ENCODE measurements at regions not wholly inside any gene's neighbourhood (a gene's known extent, or its start where the extent isn't known, plus 50 kb on each side); places are given as distances from the start of the nearest gene placed in this dataset.
"Not testable (repeated sequence)": the region's sequence is repeated elsewhere in the genome, so short reads cannot be mapped to it uniquely, and the experiment has no call there.

DNA sequence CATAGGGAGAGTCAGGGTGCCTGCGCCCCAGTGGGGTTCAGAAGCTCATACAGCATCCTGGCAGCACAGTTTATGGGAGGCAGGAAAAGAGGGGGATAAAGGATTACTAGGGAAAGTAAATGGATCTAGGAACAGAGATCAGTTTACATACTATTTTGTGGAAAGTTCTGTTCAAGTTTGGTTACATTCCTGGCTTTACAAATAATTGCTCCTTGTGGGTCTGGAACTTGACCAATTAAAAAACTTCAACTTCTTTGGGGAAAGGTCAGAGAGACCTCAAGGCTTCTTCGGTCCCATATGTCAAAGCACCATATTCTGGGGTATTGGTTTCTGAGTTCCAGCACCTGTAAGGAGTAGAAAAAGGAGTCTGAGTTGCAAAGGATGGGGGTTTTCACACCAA is 64.1 kb downstream of the ZDHHC19 start:
- ATAC-seq (ENCODE audit: low read depth in 2 of 2) (no peak), DNase-seq (no peak)
- peaks cover 0 to 2% (median 0%) of the 10 kb centered on the region in 7 donors for H3K9me3 Mint-ChIP-seq
- H3K4me1 Mint-ChIP-seq, result peaks cover 16 to 23% (median 18%) of the 10 kb centered on the region in 3 donors
- H3K4me3 Mint-ChIP-seq, result no peak overlapping the region
- H3K27ac Mint-ChIP-seq, result no peak overlapping the region
- H3K36me3 Mint-ChIP-seq, result peaks cover 0 to 3% of the 10 kb centered on the region in 2 donors
- no peaks in the 10 kb centered on the region for H3K27me3 Mint-ChIP-seq

DNA sequence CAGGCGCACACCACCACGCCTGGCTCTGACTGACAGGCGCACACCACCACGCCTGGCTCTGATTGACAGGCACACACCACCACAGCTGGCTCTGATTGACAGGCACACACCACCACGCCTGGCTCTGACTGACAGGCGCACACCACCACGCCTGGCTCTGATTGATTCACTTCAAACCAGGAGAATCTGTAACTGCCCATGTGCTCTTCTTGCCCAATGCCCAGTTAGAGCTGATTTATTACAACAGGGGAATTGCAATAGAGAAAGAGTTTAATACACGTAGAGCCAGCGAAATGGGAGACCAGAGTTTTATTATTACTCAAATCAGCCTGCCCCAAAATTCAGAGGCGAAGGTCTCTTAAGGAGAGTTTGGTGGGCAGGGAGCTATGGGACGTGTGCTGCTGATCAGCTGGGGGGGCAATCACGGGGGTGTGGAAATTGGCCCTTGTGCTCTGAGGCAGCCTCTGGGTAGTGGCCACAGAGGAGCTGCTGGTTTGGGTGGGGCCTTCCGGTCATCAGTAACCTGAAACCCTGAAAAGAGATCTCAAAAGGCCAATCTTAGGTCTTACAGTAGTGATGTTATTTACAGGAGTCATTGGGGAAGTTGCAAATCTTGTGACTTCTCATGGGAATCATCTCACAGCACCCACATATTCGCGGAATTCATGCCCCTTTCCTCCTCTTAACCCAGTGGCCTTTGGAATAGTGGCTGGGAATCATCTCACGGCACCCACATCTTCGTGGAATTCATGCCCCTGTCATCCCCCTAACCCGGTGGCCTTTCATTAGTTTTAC is 63.8 kb upstream of the TFRC start:
- DNase-seq, result no peak
- no peaks in the 10 kb centered on the region for H3K27me3 Mint-ChIP-seq
- H3K4me3 Mint-ChIP-seq, result no peak overlapping the region
- peaks cover 0 to 3% of the 10 kb centered on the region in 2 donors for H3K36me3 Mint-ChIP-seq
- ATAC-seq (ENCODE audit: low read depth in 2 of 2), result no peak
- peak overlapping the region in 1 of 6 donors; percentile 76 for H3K27ac Mint-ChIP-seq
- H3K4me1 Mint-ChIP-seq, result peaks cover 27 to 35% (median 30%) of the 10 kb centered on the region in 3 donors
- H3K9me3 Mint-ChIP-seq, result peaks cover 0 to 2% (median 0%) of the 10 kb centered on the region in 7 donors

DNA sequence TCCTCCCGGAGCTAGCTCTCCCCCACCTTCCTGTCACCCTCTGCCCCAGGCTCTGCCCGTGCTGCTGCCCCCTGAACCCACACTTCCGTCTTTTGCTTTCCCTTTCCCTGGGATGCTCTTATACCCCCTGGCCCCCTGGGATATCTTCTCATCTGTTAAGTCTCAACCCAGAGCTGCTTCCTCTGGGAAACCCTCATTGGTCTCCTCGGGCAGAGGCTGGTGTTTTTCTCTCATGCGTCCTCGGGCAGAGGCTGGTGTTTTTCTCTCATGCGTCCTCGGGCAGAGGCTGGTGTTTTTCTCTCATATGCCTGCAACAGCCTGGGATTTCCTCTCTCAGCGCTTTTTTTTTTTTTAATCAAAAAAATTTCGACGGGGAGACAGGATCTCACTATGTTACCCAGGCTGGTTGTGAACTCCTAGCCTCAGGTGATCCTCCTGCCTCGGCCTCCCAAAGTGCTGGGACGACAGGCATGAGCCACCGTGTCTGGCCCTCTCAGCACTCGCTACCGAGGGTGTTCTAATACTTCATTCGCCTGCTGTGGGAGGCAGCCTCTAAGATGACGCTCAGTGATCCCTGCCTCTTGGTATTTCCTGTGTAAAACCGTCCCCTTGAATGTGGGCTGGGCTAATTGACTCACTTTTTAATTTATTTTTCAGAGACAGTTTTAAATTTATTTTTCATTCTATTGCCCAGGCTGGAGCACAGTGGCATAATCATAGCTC is 62.7 kb upstream of the TFRC start:
- Mint-ChIP-seq H3K36me3 (no peaks in the 10 kb centered on the region), H3K4me1 (peaks cover 27 to 36% (median 27%) of the 10 kb centered on the region in 3 donors), H3K4me3 (peak overlapping the region in 3 of 8 donors; percentile 10 to 66 (median 26)), H3K27ac (peak overlapping the region in 2 of 6 donors; percentile 17 to 59), H3K27me3 (no peaks in the 10 kb centered on the region), H3K9me3 (no peaks in the 10 kb centered on the region)
- DNase-seq (no peak), ATAC-seq (ENCODE audit: low read depth in 2 of 2) (no peak)

DNA sequence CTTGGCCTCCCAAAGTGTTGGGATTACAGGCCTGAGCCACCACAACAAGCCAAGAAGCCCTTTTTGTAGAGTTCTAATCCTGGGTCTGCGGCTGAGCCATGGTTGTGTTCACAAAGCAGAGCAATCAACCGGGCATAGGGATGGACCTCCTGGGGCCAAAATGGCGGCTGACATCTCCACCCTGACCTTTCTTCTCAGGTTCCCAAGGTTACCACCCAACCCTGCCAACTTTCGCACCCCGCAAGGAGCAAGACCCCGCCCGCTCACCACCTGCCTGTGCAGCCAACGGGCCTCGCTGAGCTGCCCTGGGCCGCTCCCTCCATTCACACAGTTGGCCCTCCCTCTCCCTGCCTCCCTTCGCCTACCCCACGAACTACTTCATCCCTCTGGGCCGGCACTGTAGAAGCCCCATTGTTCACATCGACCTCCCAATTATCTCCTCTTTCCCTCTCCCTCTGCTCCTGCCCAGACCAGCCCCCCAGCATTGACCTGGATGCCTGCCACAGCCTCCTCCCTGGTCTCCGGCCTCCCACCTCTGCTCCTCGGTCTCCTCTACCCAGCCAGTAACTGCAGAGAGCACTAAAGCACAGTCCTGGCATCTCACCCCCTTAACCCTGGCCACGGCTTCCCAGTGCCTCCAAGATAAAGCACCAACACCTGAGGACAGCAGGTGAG is 62.0 kb upstream of the TFRC start:
- H3K27me3 Mint-ChIP-seq, result no peaks in the 10 kb centered on the region
- peak overlapping the region in 2 of 8 donors; percentile 10 to 22 for H3K4me3 Mint-ChIP-seq
- peaks cover 27 to 36% (median 27%) of the 10 kb centered on the region in 3 donors for H3K4me1 Mint-ChIP-seq
- peak overlapping the region in 2 of 6 donors; percentile 17 to 59 for H3K27ac Mint-ChIP-seq
- ATAC-seq (ENCODE audit: low read depth in 2 of 2) (no peak), DNase-seq (no peak)
- H3K9me3 Mint-ChIP-seq, result no peaks in the 10 kb centered on the region
- H3K36me3 Mint-ChIP-seq, result no peaks in the 10 kb centered on the region

DNA sequence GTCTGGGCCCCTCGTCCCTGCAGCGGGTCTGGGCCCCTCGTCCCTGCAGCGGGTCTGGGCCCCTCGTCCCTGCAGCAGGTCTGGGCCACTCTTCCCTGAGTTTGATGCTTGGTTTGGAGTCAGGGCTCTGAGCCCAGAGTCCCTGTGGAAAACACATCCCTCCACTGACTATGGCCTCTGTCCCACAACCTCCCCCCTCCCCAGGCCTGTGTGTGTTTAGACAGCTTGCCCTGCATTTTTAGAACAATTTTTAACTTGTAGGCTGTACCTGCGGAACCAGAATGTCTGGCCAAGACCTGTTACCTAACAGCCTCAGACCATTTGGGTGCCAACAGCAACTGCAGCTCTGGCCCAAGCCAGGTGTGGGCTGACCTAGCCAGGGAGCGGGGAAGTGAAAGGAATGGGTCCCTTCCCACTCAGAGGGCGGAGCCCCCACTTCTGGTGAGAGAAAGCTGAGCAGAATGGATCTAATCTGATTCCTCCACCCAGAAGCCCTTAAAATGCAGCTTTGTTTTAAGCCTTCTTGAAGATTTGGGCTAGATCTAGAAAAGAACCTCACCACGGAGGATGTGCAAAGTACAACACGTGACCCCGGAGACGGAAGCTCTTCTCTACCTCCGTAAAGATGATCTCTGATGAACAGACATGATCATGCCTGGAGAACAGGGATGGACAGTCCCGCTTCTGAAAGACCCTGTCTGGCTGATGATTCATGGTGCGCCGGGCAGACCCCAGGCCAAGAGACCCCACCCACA is 60.5 kb upstream of the TFRC start:
- H3K27me3 Mint-ChIP-seq, result no peaks in the 10 kb centered on the region
- H3K27ac Mint-ChIP-seq, result peak overlapping the region in 3 of 6 donors; percentile 34 to 56 (median 53)
- H3K36me3 Mint-ChIP-seq, result no peaks in the 10 kb centered on the region
- no peaks in the 10 kb centered on the region for H3K9me3 Mint-ChIP-seq
- H3K4me1 Mint-ChIP-seq, result peaks cover 27 to 41% (median 31%) of the 10 kb centered on the region in 3 donors
- no peak for ATAC-seq (ENCODE audit: low read depth in 2 of 2)
- H3K4me3 Mint-ChIP-seq, result peak overlapping the region in 3 of 8 donors; percentile 19 to 42 (median 41)
- no peak for DNase-seq

DNA sequence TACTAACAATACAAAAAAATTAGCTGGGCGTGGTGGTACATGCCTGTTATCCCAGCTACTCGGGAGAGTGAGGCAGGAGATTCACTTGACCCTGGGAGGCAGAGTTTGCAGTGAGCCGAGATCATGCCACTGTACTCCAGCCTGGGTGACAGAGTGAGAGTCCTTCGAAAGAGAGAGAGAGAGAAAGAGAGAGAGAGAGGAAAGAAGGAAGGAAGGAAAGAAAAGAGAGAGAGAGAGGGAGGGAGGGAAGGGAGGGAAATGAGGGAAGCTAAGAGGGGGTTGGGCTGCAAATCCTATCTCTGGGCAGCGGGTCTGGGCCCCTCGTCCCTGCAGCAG is 59.9 kb upstream of the TFRC start:
- peak overlapping the region in 2 of 6 donors; percentile 37 to 53 for H3K27ac Mint-ChIP-seq
- peak overlapping the region in 4 of 8 donors; percentile 4 to 79 (median 58) for H3K4me3 Mint-ChIP-seq
- ATAC-seq (ENCODE audit: low read depth in 2 of 2) (no peak), DNase-seq (no peak)
- H3K4me1 Mint-ChIP-seq, result peaks cover 27 to 44% (median 32%) of the 10 kb centered on the region in 3 donors
- no peaks in the 10 kb centered on the region for H3K27me3 Mint-ChIP-seq
- no peaks in the 10 kb centered on the region for H3K9me3 Mint-ChIP-seq
- H3K36me3 Mint-ChIP-seq, result no peaks in the 10 kb centered on the region

DNA sequence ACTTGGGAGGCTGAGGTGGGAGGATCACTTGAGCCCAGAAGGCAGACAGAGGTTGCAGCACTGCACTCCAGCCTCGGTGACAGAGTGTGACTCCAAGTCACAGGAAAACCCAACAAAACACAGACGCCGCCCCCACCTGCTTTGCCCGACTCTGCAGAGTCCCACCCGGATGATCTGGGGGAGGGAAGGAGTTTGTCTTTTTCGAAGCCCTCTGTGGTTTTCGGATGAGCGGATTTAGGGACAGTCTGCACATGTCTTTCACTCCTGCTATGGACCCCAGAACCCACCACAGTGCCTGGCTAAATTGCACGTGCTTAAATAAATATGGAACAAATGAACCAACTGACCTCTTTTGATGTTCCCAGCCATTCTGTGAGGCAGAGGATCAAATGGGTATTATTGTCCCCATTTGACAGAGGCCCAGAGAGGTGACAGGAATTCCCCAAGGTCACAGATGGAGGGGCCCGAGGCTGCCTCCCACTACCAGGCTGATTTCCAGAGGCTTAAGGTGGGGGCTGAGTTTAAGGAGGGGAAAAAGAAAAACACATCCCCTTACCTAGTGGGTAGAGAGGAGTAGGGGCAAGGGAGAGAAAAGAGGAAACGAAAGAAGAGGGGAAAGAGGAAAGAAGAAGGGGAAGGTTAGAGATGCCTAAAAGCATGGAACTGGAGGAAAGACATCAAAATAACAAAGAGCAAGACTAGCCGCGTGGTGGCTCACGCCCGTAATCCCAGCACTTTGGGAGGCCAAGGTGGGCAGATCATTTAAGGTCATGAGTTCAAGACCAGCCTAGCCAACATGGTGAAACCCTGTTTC is 59.4 kb upstream of the TFRC start:
- Mint-ChIP-seq H3K4me1 (peaks cover 27 to 44% (median 32%) of the 10 kb centered on the region in 3 donors), H3K27ac (peak overlapping the region in 3 of 6 donors; percentile 34 to 68 (median 53)), H3K4me3 (peak overlapping the region in 5 of 8 donors; percentile 4 to 79 (median 44)), H3K36me3 (no peaks in the 10 kb centered on the region), H3K27me3 (no peaks in the 10 kb centered on the region), H3K9me3 (no peaks in the 10 kb centered on the region)
- ATAC-seq (ENCODE audit: low read depth in 2 of 2) (peak; percentile 41 to 47), DNase-seq (no peak)

DNA sequence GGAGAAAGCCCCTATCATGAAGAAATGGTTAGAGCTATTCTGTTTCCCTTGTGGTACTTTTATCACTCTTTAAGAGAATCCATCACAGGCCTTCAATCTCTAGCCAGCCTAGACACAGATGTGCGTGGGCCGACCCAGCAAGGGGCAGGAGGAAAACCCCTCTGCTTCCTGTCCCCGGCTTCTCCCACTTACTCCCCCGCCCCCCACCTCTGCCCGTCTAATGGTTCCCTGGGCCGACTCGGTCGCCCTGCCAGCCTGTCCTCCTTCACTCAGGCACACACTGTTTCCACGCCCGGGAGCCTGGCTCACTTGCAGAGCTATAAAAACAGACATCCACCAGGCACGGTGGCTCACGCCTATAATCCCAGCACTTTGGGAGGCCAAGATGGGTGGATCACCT is 58.3 kb upstream of the TFRC start:
- H3K27me3 Mint-ChIP-seq, result no peaks in the 10 kb centered on the region
- H3K4me1 Mint-ChIP-seq, result peaks cover 27 to 44% (median 32%) of the 10 kb centered on the region in 3 donors
- no peak for DNase-seq
- peak; percentile 54 to 62 for ATAC-seq (ENCODE audit: low read depth in 2 of 2)
- H3K4me3 Mint-ChIP-seq, result peak overlapping the region in 2 of 8 donors; percentile 25 to 82
- H3K36me3 Mint-ChIP-seq, result no peaks in the 10 kb centered on the region
- peak overlapping the region in 2 of 6 donors; percentile 62 to 82 for H3K27ac Mint-ChIP-seq
- no peaks in the 10 kb centered on the region for H3K9me3 Mint-ChIP-seq

DNA sequence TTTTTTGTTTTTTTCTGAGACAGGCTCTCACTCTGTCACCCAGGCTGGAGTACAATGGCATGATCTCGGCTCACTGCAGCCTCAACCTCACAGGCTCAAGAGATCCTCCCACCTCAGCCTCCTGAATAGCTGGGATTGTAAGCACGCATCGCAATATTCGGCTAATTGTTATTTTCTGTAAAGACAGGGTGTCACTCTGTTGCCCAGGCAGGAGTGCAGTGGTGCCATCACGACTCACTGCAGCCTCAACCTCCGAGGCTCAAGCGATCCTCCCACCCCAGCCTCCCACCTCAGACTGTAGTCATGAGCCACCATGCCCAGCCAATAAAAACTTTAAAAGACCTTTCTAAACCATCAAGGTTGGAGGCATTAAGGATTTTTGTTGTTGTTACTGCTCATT is 57.4 kb upstream of the TFRC start:
- Mint-ChIP-seq H3K27me3 (no peaks in the 10 kb centered on the region), H3K9me3 (no peaks in the 10 kb centered on the region), H3K27ac (peak overlapping the region in 1 of 6 donors; percentile 67), H3K4me1 (peaks cover 25 to 43% (median 32%) of the 10 kb centered on the region in 3 donors), H3K36me3 (no peaks in the 10 kb centered on the region), H3K4me3 (no peak overlapping the region)
- no peak for ATAC-seq (ENCODE audit: low read depth in 2 of 2)
- no peak for DNase-seq

DNA sequence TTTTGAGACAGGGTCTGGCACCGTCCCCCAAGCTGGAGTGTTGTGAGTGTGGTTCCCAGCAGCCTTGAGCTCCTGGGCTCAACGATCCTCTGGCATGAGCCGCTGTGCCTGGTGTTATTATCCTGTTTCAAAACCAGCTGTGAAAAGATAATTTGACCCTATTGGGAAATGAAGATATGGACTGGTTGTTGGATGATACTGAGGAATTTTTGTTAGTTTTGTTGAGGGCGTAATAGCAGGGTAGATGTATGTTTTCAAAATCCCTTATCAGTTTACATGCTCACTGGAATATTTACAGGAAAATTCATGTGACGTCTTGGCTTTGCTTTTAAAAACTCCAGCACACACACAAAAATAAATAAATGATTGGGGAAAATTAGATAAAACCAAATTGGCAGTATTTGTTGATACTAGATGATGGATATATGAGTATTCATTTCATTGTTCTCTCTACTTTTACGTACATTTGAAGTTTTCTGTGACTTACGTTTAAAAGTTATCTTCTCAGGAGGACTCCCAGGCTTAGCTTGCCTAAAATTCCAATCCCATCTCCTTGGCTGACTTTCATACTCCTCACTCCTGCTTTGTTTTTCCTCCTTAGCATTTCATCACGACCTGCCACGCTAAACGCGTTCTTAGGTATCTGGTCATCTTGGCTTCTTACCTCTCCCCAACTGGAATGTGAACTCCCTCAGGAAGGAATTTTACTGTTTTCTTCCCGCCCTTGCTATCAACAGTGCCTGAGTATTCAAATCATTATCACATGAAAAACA is 56.8 kb upstream of the TFRC start:
- Mint-ChIP-seq H3K27me3 (no peaks in the 10 kb centered on the region), H3K4me1 (peaks cover 21 to 40% (median 32%) of the 10 kb centered on the region in 3 donors), H3K27ac (peak overlapping the region in 2 of 6 donors; percentile 1 to 67), H3K36me3 (no peaks in the 10 kb centered on the region), H3K9me3 (no peaks in the 10 kb centered on the region), H3K4me3 (no peak overlapping the region)
- DNase-seq, result no peak
- ATAC-seq (ENCODE audit: low read depth in 2 of 2), result no peak

DNA sequence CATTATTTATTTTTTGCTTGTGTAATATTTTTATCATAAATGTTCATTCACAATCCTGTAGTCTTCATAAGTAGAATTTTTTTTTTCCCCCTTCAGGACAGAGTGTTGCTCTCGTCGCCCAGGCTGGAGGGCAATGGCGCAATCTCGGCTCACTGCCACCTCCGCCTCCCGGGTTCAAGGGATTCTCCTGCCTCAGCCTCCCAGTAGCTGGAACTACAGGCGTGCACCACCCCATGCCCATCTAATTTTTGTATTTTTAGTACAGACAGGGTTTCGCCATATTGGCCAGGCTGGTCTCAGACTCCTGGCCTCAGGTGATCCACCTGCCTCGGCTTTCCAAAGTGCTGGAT is 54.7 kb upstream of the TFRC start:
- not testable (repeated sequence) for H3K27ac Mint-ChIP-seq; H3K9me3 Mint-ChIP-seq; H3K27me3 Mint-ChIP-seq; DNase-seq; ATAC-seq (ENCODE audit: low read depth in 2 of 2); H3K4me3 Mint-ChIP-seq; H3K36me3 Mint-ChIP-seq
- peaks cover 7 to 26% (median 18%) of the 10 kb centered on the region in 3 donors for H3K4me1 Mint-ChIP-seq

All from naive B cell (primary cell).